ENCODE measurements at regions not wholly inside any gene's neighbourhood (a gene's known extent, or its start where the extent isn't known, plus 50 kb on each side); places are given as distances from the start of the nearest gene placed in this dataset.
"Not testable (repeated sequence)": the region's sequence is repeated elsewhere in the genome, so short reads cannot be mapped to it uniquely, and the experiment has no call there.

GRCh38 chr5:98231089-98231488 is 542.4 kb upstream of the RGMB start:
- DNase-seq = no peak

GRCh38 chr5:98237794-98238193 is 535.7 kb upstream of the RGMB start:
- DNase-seq = not testable (repeated sequence)

DNA sequence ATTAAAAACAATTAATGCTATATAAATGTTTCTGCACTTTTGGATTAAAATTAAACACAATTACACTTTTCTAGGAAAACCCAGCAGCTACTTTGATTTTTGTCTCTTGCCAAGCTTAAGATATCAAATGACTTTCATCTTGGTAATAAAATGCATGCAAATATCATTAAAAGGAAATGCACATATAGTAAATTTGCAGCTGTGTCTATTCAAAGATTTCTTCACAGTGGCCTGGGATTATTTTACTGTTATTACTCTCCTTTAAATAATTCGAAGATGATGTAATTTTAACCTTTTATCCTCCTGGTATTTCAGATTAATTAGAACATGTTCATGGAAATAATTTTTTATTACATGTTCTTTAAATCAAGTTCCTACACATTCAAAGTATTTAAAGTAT is 529.5 kb upstream of the RGMB start:
- DNase-seq = no peak

DNA sequence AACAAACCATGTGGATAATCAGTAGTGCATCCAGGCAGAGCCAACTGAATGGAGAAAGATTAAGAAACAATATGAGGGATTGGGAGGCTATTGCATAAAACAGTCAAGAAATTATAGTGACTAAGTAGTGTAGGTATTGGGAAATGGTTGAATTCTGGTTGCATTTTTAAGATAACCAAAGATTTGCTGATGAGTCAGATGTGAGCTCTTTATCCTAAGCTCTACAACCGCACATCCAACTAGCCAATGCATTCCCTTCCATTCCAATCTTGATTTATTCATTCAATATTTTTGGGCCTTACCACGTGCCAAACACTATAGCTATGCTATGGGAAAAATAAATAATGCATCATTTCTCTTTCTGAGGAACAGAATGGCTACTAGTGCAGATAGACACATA is 524.5 kb upstream of the RGMB start:
- no peak for DNase-seq

DNA sequence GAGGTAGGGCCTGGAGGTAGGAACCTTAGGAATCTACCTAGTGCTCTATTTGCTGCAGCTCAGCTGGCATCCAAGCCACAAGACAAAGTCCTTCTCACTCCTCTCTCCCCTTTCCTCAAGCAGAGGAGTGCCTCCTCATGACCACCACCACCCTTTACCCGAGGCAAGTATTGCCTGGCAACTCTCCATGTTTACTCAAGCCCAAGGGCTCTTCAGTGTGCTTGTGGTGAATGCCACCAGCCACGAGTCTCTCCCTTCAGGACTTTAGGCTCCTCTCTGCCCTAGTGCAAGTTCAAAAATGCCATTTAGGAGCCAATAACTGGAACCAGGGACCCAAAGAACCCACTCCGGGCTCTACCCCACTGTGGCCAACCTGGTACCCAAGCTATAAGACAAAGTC is 514.5 kb upstream of the RGMB start:
- DNase-seq = no peak

- no peak for DNase-seq
These were observed 513.9 kb upstream of the RGMB start for GRCh38 chr5:98259595-98259994.

- no peak for DNase-seq
These were observed 510.4 kb upstream of the RGMB start for GRCh38 chr5:98263084-98263483.

DNA sequence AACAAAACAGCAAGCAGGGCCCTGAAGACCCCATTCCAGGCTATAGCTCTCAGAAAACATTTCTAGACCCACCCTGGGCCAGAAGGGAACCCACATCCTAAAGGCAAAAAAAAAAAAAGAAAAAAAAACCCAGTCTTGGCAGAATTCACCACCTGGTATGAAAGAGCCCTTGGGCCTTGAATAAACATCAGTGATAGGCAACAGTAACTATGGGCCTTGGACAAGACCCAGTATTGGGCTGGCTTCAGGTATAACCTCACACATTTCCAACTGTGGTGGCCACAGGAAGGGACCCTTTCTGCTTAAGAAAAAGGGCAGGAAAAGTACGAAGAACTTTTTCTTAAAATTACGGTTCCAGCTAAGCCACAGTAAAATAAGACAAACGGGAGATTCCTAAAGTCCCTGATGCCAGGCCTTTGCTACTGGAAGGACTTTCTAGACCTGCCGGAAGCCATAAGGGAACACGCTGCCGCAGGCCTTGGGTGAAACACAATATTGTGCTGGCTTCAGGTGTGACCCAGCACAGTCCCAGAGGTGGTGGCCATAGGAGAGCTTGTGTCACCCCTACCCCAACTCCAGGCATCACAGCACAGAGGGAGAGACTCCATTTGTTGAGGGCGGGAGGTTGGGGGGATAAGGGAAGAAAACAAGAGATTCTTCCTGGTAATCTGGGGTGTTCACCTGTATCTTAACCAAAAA is 505.2 kb upstream of the RGMB start:
- DNase-seq = no peak

- no peak for DNase-seq
These were observed 497.5 kb upstream of the RGMB start for GRCh38 chr5:98275980-98276379.

- no peak for DNase-seq
These were observed 490.9 kb upstream of the RGMB start for GRCh38 chr5:98282521-98282920.

GRCh38 chr5:98292496-98292895 is 481.0 kb upstream of the RGMB start:
- DNase-seq = no peak

GRCh38 chr5:98296426-98296825 is 477.0 kb upstream of the RGMB start:
- no peak for DNase-seq

DNA sequence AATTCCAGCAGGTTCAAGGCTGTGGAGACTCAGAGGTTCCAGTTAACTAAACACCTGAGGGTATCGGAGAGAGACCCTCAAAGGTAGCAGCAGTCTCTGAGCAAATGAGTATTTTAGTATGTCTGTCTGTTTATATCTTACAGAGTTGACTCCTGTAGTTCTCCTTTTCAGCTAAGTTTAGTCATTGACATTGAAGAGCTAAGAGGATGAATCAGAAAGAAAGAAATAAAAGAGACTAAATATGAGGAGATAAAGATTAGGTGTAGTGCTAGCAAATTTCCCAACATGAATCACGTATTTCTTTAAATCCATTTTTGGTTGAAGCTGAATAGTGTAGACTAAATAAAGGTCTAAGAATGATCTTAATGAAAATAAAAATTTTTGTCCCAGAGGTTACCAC is 474.0 kb upstream of the RGMB start:
- DNase-seq = no peak

- no peak for DNase-seq
These were observed 471.9 kb upstream of the RGMB start for GRCh38 chr5:98301547-98301946.

DNA sequence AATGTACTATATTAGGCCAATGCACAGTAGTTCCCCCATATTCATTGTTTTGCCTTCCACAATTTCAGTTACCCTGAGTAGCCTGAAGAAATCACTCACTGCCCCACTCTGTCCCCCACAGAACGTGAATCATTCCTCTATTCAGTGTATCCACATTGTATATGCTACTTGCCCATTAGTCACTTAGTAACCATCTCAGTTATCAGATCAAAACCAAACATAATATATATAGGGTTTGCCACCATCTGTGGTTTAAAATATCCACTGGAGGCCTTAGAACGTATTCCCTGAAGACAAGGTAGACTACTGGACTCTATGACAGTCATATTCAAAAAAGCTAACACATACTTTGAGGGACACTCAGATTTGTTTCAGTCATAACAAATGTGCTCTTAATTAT is 465.7 kb upstream of the RGMB start:
- no peak for DNase-seq

GRCh38 chr5:98308231-98308630 is 465.2 kb upstream of the RGMB start:
- DNase-seq = no peak

- DNase-seq = no peak
These were observed 464.5 kb upstream of the RGMB start for GRCh38 chr5:98308960-98309359.

DNA sequence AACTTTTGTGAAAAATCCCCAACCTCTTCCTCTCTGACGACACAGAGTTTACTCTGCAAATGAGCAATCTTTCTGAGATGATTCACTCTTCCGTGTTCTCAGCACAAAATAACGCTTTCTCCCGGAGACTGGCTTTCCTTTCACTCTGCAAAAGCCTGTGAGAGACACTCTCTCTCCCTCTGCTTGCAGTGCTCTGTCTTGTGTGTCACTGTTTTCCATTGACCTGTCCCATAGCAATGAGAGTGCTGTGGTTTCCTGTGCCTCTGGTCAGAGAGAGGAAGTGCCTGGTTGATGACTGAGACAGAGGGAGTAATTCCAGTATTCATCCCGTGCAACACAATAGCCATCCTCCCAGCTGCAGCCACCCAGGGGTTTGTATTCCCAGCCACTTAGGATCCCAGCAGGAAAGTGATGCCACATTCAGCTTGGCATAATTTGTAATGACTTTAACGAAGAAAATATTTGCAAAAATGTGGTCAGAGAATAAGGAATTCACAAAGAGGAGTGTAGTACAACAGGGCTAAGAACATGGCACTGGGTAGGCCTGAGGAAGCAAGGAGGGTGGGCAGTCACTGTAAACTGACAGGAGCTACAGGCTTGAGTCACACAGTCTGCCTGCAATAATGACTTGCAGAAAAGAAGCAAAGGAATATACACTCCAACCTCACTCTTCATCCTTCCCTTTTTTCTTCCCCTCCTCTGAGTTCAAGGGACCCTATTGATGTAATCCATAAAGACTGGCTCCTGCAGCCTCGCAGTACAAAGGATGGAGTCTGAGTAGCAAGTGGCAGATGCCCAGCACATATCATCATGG is 463.5 kb upstream of the RGMB start:
- no peak for DNase-seq

- no peak for DNase-seq
These were observed 459.2 kb upstream of the RGMB start for GRCh38 chr5:98314292-98314691.

DNA sequence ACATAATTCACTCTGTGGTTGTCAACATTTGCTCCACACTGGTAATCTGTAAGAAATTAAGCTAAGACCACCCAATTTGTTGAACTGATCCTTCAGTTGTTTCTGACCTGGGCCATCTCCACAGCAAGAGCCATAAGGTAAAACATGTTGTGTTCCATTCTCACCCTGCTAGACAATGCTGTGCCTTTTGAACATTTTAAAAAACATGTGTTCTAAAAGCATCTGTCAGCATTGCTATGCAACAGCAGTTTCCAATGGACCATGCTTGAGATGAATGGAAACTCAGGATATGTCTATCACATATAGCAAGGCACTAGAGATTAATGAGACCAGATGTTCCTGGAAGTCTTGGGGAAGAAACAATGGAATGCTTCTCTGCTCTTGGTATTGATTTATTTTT is 455.1 kb upstream of the RGMB start:
- peak in 1 of 2 experiments; percentile 51 for DNase-seq

- DNase-seq = no peak
These were observed 454.0 kb upstream of the RGMB start for GRCh38 chr5:98319299-98320011.

- no peak for DNase-seq
These were observed 453.1 kb upstream of the RGMB start for GRCh38 chr5:98320343-98320742.

- DNase-seq = no peak
These were observed 452.1 kb upstream of the RGMB start for GRCh38 chr5:98321361-98321760.

DNA sequence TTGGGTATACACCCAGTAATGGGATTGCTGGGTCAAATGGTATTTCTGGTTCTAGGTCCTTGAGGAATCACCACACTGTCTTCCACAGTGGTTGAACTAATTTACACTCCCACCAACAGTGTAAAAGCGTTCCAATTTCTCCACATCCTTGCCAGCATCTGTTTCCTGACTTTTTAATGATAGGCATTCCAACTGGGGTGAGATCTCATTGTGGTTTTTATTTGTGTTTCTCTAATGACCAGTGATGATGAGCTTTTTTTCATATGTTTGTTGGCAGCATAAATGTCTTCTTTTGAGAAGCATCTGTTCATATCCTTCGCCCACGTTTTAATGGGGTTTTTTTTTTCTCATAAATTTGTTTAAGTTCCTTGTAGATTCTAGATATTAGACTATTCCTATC is 448.3 kb upstream of the RGMB start:
- DNase-seq = not testable (repeated sequence)
